Chondrocyte (in vitro differentiated cells): ENCODE measurements at regions not wholly inside any gene's neighbourhood (a gene's known extent, or its start where the extent isn't known, plus 50 kb on each side); places are given as distances from the start of the nearest gene placed in this dataset.

Experiments used
- DNase-seq: peaks from one replicate; pipeline ENCODE4 v3.0.0; 2021; ENCODE audit warnings: mixed read lengths, low spot score
- H3K27ac Mint-ChIP-seq: one replicate; pipeline ENCODE4 v1.8.0; 2021; ENCODE audit warnings: mild to moderate bottlenecking, moderate library complexity, mixed read lengths; ENCODE audit not compliant: unreplicated experiment
- H3K27me3 Mint-ChIP-seq: 2 replicates; pipeline ENCODE4 v1.8.0; 2021; ENCODE audit warnings: low read depth, mixed read lengths
- H3K36me3 Mint-ChIP-seq: 2 replicates; pipeline ENCODE4 v1.8.0; 2021; ENCODE audit warnings: low read depth, mixed read lengths
- H3K4me1 Mint-ChIP-seq: 2 replicates; pipeline ENCODE4 v1.8.0; 2021; ENCODE audit warnings: low read depth, mild to moderate bottlenecking, mixed read lengths
- H3K4me3 Mint-ChIP-seq: one replicate; pipeline ENCODE4 v1.8.0; 2021; ENCODE audit warnings: mild to moderate bottlenecking, moderate library complexity, mixed read lengths; ENCODE audit not compliant: unreplicated experiment
- H3K9me3 Mint-ChIP-seq: 2 replicates; pipeline ENCODE4 v1.8.0; 2021; ENCODE audit warnings: low read depth, mixed read lengths
- TF ChIP-seq, protein P1 (sequence below): fragments of 200-600 bp; sonication (generic); IDR thresholded peaks from 2 replicates; pipeline ENCODE4 v1.5.0; 2021; ENCODE audit warnings: antibody characterized with exemption, mild to moderate bottlenecking, moderate library complexity

GRCh38 chr11:71199226-71199820 lies 53.1 kb downstream of the SHANK2 start:
- H3K36me3 Mint-ChIP-seq = no peaks in the 10 kb centered on the region
- H3K4me1 Mint-ChIP-seq = no peaks in the 10 kb centered on the region
- H3K9me3 Mint-ChIP-seq = no peaks in the 10 kb centered on the region
- TF ChIP-seq, protein P1, sequence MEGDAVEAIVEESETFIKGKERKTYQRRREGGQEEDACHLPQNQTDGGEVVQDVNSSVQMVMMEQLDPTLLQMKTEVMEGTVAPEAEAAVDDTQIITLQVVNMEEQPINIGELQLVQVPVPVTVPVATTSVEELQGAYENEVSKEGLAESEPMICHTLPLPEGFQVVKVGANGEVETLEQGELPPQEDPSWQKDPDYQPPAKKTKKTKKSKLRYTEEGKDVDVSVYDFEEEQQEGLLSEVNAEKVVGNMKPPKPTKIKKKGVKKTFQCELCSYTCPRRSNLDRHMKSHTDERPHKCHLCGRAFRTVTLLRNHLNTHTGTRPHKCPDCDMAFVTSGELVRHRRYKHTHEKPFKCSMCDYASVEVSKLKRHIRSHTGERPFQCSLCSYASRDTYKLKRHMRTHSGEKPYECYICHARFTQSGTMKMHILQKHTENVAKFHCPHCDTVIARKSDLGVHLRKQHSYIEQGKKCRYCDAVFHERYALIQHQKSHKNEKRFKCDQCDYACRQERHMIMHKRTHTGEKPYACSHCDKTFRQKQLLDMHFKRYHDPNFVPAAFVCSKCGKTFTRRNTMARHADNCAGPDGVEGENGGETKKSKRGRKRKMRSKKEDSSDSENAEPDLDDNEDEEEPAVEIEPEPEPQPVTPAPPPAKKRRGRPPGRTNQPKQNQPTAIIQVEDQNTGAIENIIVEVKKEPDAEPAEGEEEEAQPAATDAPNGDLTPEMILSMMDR = no peak
- no peak overlapping the region for H3K4me3 Mint-ChIP-seq
- H3K27ac Mint-ChIP-seq = no peak overlapping the region
- H3K27me3 Mint-ChIP-seq = peaks cover 36% of the 10 kb centered on the region
- peak; percentile 68 for DNase-seq

- Mint-ChIP-seq H3K27ac (no peak overlapping the region), H3K36me3 (no peaks in the 10 kb centered on the region)
Measured at GRCh38 chr11:71198823-71199165, 53.6 kb downstream of the SHANK2 start.

GRCh38 chr11:71198141-71198822 lies 54.1 kb downstream of the SHANK2 start:
- Mint-ChIP-seq H3K27me3 (peaks cover 33% of the 10 kb centered on the region), H3K4me1 (no peaks in the 10 kb centered on the region), H3K36me3 (no peaks in the 10 kb centered on the region), H3K27ac (no peak overlapping the region), H3K4me3 (no peak overlapping the region), H3K9me3 (no peaks in the 10 kb centered on the region)
- DNase-seq = peak; percentile 89
- TF ChIP-seq, protein P1 = no peak

More at GRCh38 chr11:71198823-71199165, 53.6 kb downstream of the SHANK2 start:
- DNase-seq = peak; percentile 70
- TF ChIP-seq, protein P1 = no peak
- H3K4me1 Mint-ChIP-seq = no peaks in the 10 kb centered on the region
- no peaks in the 10 kb centered on the region for H3K9me3 Mint-ChIP-seq
- no peak overlapping the region for H3K4me3 Mint-ChIP-seq
- peaks cover 36% of the 10 kb centered on the region for H3K27me3 Mint-ChIP-seq

DNA sequence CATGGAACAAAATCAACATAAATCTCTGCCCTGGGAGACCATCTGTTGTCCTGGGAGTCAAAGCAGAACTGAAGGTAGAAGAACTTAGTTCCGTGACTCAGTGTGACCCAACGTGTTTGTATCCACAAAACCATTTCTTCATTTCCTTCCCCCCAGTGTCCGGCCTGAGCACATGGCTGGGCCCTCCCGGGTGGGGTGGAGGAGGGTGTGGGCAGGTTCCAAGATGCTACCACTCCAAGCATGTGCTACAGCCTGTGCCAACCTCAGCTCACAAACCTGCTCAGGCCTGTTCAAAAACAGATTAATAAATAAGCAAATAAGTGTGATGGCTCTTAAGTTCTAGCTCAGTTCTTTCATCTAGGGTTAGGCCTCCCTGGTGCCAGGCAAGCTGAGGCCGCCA lies 55.3 kb downstream of the SHANK2 start:
- TF ChIP-seq, protein P1 = no peak
- no peak overlapping the region for H3K27ac Mint-ChIP-seq
- H3K9me3 Mint-ChIP-seq = no peaks in the 10 kb centered on the region
- H3K27me3 Mint-ChIP-seq = peaks cover 28% of the 10 kb centered on the region
- H3K4me3 Mint-ChIP-seq = no peak overlapping the region
- H3K4me1 Mint-ChIP-seq = no peaks in the 10 kb centered on the region
- H3K36me3 Mint-ChIP-seq = no peaks in the 10 kb centered on the region
- peak; percentile 20 for DNase-seq

- Mint-ChIP-seq H3K9me3 (no peaks in the 10 kb centered on the region), H3K27ac (no peak overlapping the region), H3K4me3 (no peak overlapping the region), H3K4me1 (no peaks in the 10 kb centered on the region), H3K36me3 (no peaks in the 10 kb centered on the region), H3K27me3 (peaks cover 22% of the 10 kb centered on the region)
- DNase-seq = peak; percentile 9
- TF ChIP-seq, protein P1 = no peak
Measured at GRCh38 chr11:71194710-71195109, 57.7 kb downstream of the SHANK2 start.
